ENCODE measurements at regions not wholly inside any gene's neighbourhood (a gene's known extent, or its start where the extent isn't known, plus 50 kb on each side); places are given as distances from the start of the nearest gene placed in this dataset.
A peak's percentile ranks its signal among the peaks of the same experiment; 100 is the strongest.

DNA sequence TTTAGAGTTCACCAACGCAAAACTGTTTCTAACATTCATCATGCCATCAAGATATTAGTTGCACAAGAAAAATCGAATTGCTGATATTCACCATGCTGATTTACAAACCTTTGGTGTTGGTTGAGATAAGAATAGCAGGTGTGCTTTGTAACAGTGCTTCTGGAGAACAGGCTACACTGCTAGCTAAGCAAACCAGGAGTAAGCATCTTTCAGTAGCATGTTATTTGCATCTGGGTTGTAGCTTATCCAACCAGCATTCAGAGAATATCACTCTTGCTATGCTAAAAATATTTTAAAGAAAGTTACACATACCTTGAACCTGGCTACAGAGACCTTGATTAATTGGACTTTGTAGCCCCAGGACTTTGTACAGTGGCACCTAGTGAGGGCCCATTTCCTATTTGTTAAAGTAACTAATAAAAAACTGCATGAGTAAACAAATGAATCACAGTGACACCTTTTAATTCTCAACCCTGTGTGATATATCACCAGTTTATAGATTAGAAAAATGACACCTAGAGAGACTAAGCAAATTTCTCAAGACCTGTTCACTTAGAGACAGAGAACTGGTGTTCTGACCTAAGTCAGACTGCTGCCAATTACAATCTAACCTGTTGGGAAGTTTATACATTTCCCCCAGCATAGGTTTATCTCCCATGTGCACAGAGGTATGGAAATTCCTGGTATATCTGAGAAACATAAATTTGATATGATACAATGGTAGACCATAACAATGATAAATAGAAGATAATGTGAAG is 435.5 kb upstream of the TGFBR2 start:
- DNase-seq, result no peak

- DNase-seq, result no peak
Observed at GRCh38 chr3:30174357-30174756, 432.0 kb upstream of the TGFBR2 start.

DNA sequence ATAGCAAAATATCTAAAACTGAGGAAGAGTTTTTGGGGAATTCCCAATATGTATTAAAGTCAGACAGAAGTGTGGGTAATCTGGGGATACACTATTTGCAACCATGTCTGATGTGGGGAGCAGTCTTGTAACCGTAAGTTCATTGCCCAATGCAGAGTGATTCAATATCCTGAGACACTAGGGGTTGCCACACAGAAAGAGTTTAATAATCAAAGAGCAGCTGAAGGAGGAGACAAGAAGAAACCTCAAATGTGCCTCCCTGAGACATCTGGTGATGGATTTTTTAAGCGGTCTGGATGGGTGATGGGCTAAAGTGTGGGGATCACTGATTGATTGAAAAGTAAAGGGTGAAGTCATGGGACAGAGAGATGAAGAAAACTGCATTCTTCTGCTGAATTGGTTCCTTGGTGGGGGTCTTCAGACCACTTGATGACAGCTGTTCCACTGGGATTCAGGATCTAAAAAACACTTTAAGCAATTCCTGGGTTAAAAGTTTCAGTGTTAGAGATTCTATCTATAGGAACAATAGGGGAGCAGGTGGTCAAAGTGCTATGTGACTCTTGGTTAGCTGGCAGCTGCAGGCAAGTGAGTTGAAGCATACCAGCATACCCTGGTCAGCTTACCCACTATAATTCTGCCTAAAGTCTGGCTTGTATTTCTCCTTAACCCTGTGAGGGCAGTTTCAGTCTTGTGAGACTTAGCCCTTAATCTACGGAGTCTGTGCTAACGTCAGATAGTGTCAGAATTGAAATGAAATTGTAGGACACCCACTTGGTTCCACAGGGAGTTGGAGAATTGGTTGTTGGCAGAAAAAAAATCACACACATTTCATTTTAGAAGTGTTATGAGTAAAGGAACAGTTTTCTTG is 425.9 kb upstream of the TGFBR2 start:
- peak; percentile 14 for DNase-seq

DNA sequence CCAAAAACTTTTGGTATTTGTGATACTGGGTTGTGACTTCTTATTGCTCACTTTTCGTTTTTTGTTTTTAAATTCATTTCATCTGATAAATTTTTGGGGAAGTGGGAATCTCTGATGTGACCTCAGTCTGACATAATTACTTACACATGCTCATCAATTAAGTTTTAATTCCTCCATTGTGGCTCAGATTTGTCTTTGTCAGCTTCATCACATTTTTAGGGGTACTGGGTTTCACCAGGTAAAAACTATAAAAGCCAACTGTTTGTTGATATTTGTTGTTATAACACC is 425.3 kb upstream of the TGFBR2 start:
- DNase-seq, result no peak

DNA sequence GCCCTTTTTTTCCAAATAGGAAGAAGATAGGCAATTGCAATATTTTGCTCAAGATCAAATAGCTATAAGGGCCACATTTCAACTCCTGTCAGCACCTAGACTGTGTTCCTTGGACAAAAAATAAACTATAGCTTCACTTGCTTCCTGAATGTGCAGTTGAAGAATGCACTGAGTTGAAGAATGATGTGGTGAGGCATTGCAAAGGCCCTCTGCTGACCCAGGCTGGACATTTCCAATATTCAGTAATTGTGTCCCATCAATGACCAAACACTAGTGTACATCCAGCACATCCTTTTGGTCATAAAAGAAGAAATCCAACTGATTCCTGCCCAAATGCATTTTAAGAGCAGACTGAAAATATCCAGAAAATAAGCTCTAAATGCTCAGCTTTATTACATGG is 424.8 kb upstream of the TGFBR2 start:
- no peak for DNase-seq

GRCh38 chr3:30183421-30183820 is 423.0 kb upstream of the TGFBR2 start:
- no peak for DNase-seq

- DNase-seq, result no peak
Observed at GRCh38 chr3:30184091-30184810, 422.1 kb upstream of the TGFBR2 start.

- no peak for DNase-seq
Observed at GRCh38 chr3:30185872-30186271, 420.5 kb upstream of the TGFBR2 start.

DNA sequence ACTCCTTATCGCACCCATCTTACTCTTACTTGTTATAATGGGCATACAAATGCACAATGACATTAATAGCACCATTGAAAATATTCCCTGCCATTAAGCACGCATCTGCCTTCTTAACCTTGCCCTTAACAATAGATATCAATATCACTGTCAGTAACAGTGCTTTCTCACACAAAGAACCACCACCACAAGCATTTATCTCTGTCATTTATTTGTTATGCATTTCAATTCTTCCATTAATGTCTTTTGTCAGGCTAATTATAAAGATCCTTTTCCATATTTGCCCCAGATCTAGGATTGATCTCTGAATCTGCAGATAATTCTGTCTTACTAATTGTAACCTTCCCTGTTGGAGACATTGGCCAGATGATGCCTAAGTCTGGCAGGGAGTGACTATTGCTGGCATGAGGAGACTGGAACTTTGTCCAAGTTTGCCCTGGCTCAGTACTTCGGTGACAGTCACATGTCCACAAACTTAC is 419.6 kb upstream of the TGFBR2 start:
- DNase-seq, result no peak

GRCh38 chr3:30187366-30187765 is 419.0 kb upstream of the TGFBR2 start:
- DNase-seq, result no peak

DNA sequence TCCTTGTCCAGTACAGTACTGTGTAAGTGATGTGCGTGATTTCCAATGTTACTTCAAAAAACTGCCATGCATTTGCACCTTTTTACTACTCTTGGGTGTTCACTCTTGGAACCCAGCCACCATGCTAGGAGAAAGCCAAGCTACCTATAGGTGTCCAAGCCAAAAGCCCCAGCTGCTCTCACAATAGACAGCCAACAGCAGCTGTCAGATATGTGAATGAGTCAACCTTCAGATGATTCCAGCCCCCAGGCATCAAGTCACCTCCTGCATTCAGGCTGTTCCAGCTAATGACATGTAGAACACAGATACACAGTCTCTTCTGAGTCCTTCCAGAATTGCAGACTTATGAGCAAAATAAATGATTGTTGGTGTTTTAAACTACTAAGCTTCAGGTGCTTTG is 417.7 kb upstream of the TGFBR2 start:
- peak; percentile 81 for DNase-seq

- no peak for DNase-seq
Observed at GRCh38 chr3:30189900-30190299, 416.5 kb upstream of the TGFBR2 start.

GRCh38 chr3:30193625-30194044 is 412.8 kb upstream of the TGFBR2 start:
- DNase-seq, result peak; percentile 50

GRCh38 chr3:30195352-30195751 is 411.0 kb upstream of the TGFBR2 start:
- no peak for DNase-seq

DNA sequence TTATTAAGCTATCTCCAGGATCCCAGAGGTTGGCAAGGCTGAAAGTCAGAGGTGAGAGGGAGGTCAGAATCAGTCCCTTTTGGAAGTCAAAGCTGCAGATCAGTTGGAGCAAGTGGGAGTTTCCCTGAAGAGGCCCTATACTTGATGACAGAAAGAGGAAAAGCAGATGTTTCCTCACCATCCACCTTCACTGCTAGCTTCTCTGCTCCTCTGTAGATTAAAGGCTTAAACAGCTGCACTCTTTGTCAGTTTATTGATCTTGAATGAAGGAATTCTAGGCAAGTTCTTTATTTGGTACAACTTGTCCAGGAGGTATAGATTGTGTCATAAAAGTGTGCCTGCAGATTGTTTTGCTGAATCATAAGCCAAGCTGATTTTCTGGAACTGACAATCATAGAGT is 408.2 kb upstream of the TGFBR2 start:
- DNase-seq, result no peak

DNA sequence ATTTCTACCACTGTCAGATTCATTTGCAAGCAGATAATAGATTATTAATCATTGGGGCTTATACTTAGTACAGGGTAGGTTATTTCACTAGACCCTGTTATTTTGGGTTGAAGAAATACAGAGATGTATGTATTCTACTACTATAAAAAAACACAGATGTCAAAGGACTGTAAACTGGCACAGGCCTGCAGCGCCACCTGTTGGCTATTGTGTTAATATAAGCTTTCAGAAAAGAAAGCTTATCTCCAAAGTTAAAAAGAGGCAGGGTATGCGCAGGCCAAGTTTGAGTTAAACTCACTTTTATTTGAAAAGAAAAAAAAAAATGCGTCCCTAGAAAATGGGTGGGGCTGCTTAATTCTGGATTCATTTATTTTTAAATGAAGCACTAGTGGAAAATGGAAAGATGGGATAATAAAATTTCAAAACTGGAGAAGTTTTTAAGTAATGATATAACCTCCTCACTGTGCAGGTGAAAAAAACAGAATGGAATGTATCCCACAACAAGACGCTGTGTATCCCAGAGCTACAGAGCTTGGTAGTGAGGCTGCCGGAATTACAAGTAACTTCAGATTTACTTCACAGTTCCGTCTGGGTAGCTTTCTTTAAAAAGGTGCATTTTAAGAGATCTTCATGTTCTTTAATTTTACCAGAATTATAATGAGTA is 407.2 kb upstream of the TGFBR2 start:
- DNase-seq, result peak; percentile 22

- DNase-seq, result no peak
Observed at GRCh38 chr3:30199855-30200254, 406.5 kb upstream of the TGFBR2 start.

- no peak for DNase-seq
Observed at GRCh38 chr3:30201715-30202114, 404.7 kb upstream of the TGFBR2 start.

DNA sequence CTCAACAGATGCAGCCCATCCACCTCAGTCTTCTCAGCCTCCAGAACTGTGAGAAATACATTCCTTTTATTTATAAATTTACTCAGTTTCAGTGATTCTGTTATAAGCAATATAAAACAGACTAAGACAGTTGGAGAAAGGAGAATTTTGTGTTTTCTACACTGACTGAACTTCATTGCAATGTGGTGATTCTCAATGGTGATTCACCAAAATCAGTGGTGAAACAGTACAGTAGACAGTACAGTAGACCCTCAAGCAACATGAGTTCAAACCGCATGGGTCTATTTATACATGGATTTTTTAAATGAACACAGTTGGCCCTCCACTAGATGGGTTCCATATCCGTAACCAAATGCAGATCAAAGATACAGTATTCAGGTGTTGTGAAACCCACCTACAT is 403.1 kb upstream of the TGFBR2 start:
- DNase-seq, result no peak

- DNase-seq, result peak; percentile 44
Observed at GRCh38 chr3:30204126-30204525, 402.3 kb upstream of the TGFBR2 start.

DNA sequence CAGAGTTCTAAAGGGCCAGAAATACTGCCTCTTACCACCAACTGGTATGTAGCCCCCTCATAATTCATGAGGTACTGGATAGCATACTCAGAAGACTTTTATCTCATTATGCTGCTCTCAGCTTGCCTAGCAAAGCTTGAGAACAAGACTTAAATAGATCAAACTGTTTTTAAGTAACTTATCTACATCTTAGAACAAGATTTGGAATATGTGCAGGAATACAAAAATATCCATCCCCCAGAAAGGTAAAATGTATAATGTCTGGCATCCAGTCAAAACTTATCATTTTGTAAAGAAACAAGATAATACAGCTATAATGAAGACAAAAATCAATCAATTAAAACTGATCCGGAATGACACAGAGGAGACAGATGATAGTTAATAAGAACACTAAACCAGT is 400.4 kb upstream of the TGFBR2 start:
- no peak for DNase-seq

DNA sequence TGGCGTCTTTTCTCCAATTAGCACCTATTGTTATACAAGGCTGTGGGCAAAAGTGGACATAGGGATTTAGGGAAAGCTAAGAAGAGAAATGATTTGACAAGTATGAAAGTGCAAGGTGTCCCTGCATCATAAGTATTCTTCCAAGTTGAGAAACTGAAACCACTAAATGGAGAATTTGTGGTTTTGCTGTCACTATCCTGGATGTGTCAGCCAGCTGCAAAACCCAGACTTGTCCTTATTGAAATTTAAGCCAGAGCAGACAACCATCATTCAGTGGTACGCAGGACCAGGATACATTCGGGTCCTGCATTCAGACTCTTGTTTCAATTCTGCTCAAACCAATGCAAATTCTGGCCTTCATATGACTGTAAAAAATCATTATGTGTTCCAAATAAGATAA is 384.8 kb upstream of the TGFBR2 start:
- no peak for DNase-seq

GRCh38 chr3:30222441-30222840 is 384.0 kb upstream of the TGFBR2 start:
- DNase-seq, result no peak

Measured in NCI-H2171 treated with DMSO at 0.1 percent for 48 hours (cell line).